H9 (cell line): ENCODE measurements at regions not wholly inside any gene's neighbourhood (a gene's known extent, or its start where the extent isn't known, plus 50 kb on each side); places are given as distances from the start of the nearest gene placed in this dataset.

Source experiments
- DNase-seq: peaks from one replicate; pipeline ENCODE4 v3.0.0-alpha.2; 2017
- H2AFZ ChIP-seq: one replicate; pipeline ENCODE4 v1.6.1; 2013; ENCODE audit warnings: mild to moderate bottlenecking, low read length, control low read depth, moderate library complexity
- H2AK5ac ChIP-seq: 2 replicates; pipeline ENCODE4 v1.6.1; 2013; ENCODE audit warnings: low read length, control low read depth, mixed read lengths; ENCODE audit not compliant: insufficient read length
- H2BK120ac ChIP-seq: one replicate; pipeline ENCODE4 v1.6.1; 2013; ENCODE audit warnings: low read depth, mild to moderate bottlenecking, low read length, control low read depth, inconsistent platforms; ENCODE audit not compliant: poor library complexity, severe bottlenecking
- H2BK12ac ChIP-seq: 2 replicates; pipeline ENCODE4 v1.6.1; 2013; ENCODE audit warnings: low read length, control low read depth, mixed read lengths, low read depth; ENCODE audit not compliant: insufficient read length
- H2BK15ac ChIP-seq: 2 replicates; pipeline ENCODE4 v1.6.1; 2013; ENCODE audit warnings: low read depth, low read length, control low read depth
- H2BK20ac ChIP-seq: one replicate; pipeline ENCODE4 v1.6.1; 2013; ENCODE audit warnings: low read depth, mild to moderate bottlenecking, low read length, control low read depth, inconsistent platforms; ENCODE audit not compliant: poor library complexity, severe bottlenecking
- H2BK5ac ChIP-seq: 2 replicates; pipeline ENCODE4 v1.6.1; 2013; ENCODE audit warnings: low read length, control low read depth, mixed read lengths; ENCODE audit not compliant: insufficient read length
- H3K14ac ChIP-seq: 2 replicates; pipeline ENCODE4 v1.6.1; 2013; ENCODE audit warnings: low read length, control low read depth; ENCODE audit not compliant: insufficient read depth
- H3K18ac ChIP-seq: 2 replicates; pipeline ENCODE4 v1.6.1; 2013; ENCODE audit warnings: low read depth, mild to moderate bottlenecking, mixed read lengths, low read length, control low read depth; ENCODE audit not compliant: insufficient read length
- H3K23ac ChIP-seq: 2 replicates; pipeline ENCODE4 v1.6.1; 2013; ENCODE audit warnings: low read length, control low read depth, mixed read lengths, low read depth; ENCODE audit not compliant: insufficient read length
- H3K23me2 ChIP-seq: 2 replicates; pipeline ENCODE4 v1.6.1; 2013; ENCODE audit warnings: low read depth, mild to moderate bottlenecking, mixed read lengths, low read length, control low read depth; ENCODE audit not compliant: insufficient read length, poor library complexity, severe bottlenecking
- H3K27ac ChIP-seq: 2 replicates; pipeline ENCODE4 v1.5.1; 2013; ENCODE audit warnings: low read length, control low read depth, mixed read lengths, low read depth; ENCODE audit not compliant: insufficient read length
- H3K27me3 ChIP-seq: 2 replicates; pipeline ENCODE4 v1.6.1; 2013; ENCODE audit warnings: low read length, control low read depth, inconsistent platforms; ENCODE audit not compliant: insufficient read depth
- H3K4ac ChIP-seq: 2 replicates; pipeline ENCODE4 v1.6.1; 2013; ENCODE audit warnings: low read depth, mild to moderate bottlenecking, control low read depth, inconsistent platforms, low read length, moderate library complexity
- H3K4me1 ChIP-seq: 2 replicates; pipeline ENCODE4 v1.6.1; 2013; ENCODE audit warnings: low read length, control low read depth, inconsistent platforms; ENCODE audit not compliant: insufficient read depth
- H3K4me2 ChIP-seq: 2 replicates; pipeline ENCODE4 v1.6.1; 2013; ENCODE audit warnings: low read length, control low read depth, mixed read lengths; ENCODE audit not compliant: insufficient read length, insufficient read depth
- H3K56ac ChIP-seq: 2 replicates; pipeline ENCODE4 v1.6.1; 2013; ENCODE audit warnings: low read depth, mild to moderate bottlenecking, mixed read lengths, low read length, control low read depth; ENCODE audit not compliant: insufficient read length
- H3K79me1 ChIP-seq: 2 replicates; pipeline ENCODE4 v1.6.1; 2013; ENCODE audit warnings: low read depth, mild to moderate bottlenecking, moderate library complexity, low read length, control low read depth, inconsistent platforms; ENCODE audit not compliant: insufficient read depth, poor library complexity, severe bottlenecking
- H3K79me2 ChIP-seq: 2 replicates; pipeline ENCODE4 v1.6.1; 2013; ENCODE audit warnings: low read length, control low read depth, inconsistent platforms; ENCODE audit not compliant: insufficient read depth
- H3K9ac ChIP-seq: 2 replicates; pipeline ENCODE4 v1.6.1; 2013; ENCODE audit warnings: low read length, control low read depth, mixed read lengths; ENCODE audit not compliant: insufficient read length; ENCODE audit errors: extremely low read depth
- H3K9me3 ChIP-seq: one replicate; pipeline ENCODE4 v1.6.1; 2013; ENCODE audit warnings: low read depth, low read length, inconsistent platforms; ENCODE audit not compliant: control insufficient read depth
- H3T11ph ChIP-seq: one replicate; pipeline ENCODE4 v1.6.1; 2013; ENCODE audit warnings: mild to moderate bottlenecking, low read length, control low read depth, inconsistent platforms
- H4K20me1 ChIP-seq: one replicate; pipeline ENCODE4 v1.6.1; 2013; ENCODE audit not compliant: control insufficient read depth, insufficient read length, insufficient read depth
- H4K5ac ChIP-seq: 2 replicates; pipeline ENCODE4 v1.6.1; 2013; ENCODE audit warnings: low read depth, mild to moderate bottlenecking, mixed read lengths, low read length, control low read depth; ENCODE audit not compliant: insufficient read length
- H4K8ac ChIP-seq: replicated peaks from 2 replicates; pipeline ENCODE4 v1.6.1; 2013; ENCODE audit warnings: low read length, control low read depth, mixed read lengths, low read depth; ENCODE audit not compliant: insufficient read length
- H4K91ac ChIP-seq: 2 replicates; pipeline ENCODE4 v1.6.1; 2013; ENCODE audit warnings: low read depth, mild to moderate bottlenecking, moderate library complexity, mixed read lengths, low read length, control low read depth; ENCODE audit not compliant: insufficient read length
- H3K27ac Mint-ChIP-seq, 3 experiments: 2 replicates in 2 of 3; 3 replicates in 1 of 3; pipeline ENCODE4 v1.8.0; 2020 to 2021; ENCODE audit warnings: mixed read lengths in 3 of 3, mild to moderate bottlenecking in 1 of 3, moderate library complexity in 1 of 3
- H3K27me3 Mint-ChIP-seq: 2 replicates; pipeline ENCODE4 v1.8.0; 2021; ENCODE audit warnings: low read depth, mild to moderate bottlenecking, moderate library complexity, mixed read lengths
- H3K36me3 Mint-ChIP-seq, 3 experiments: 2 replicates in 2 of 3; 3 replicates in 1 of 3; pipeline ENCODE4 v1.8.0; 2020 to 2021; ENCODE audit warnings: low read depth in 3 of 3, mixed read lengths in 3 of 3; ENCODE audit not compliant: insufficient read depth in 1 of 3
- H3K4me1 Mint-ChIP-seq, 2 experiments: 2 replicates each; pipeline ENCODE4 v1.8.0; 2020; ENCODE audit warnings: mixed read lengths in 2 of 2
- H3K4me3 Mint-ChIP-seq, 2 experiments: 2 replicates in 1 of 2; 3 replicates in 1 of 2; pipeline ENCODE4 v1.8.0; 2020 to 2021; ENCODE audit warnings: mild to moderate bottlenecking in 2 of 2, mixed read lengths in 2 of 2, moderate library complexity in 1 of 2
- H3K9me3 Mint-ChIP-seq, 2 experiments: 2 replicates in 1 of 2; 3 replicates in 1 of 2; pipeline ENCODE4 v1.8.0; 2020; ENCODE audit warnings: mild to moderate bottlenecking in 2 of 2, mixed read lengths in 2 of 2, moderate library complexity in 1 of 2
- WGBS: extraction: QIAGEN DNeasy Blood & Tissue Kit; methylation state at CpG from one replicate; pipeline ENCODE4 v1.1.7; 2013; ENCODE audit warnings: missing lambda C conversion rate, low lambda C conversion rate, mixed read lengths; ENCODE audit not compliant: insufficient read length; ENCODE audit errors: extremely low coverage; 5-methylcytosine and 5-hydroxymethylcytosine counted together
- TF ChIP-seq, protein P1 (sequence below): fragments of 200-600 bp; sonication (generic); conservative IDR thresholded peaks from 3 replicates; pipeline ENCODE4 v1.8.0; 2021; ENCODE audit warnings: antibody characterized with exemption, mild to moderate bottlenecking

DNA sequence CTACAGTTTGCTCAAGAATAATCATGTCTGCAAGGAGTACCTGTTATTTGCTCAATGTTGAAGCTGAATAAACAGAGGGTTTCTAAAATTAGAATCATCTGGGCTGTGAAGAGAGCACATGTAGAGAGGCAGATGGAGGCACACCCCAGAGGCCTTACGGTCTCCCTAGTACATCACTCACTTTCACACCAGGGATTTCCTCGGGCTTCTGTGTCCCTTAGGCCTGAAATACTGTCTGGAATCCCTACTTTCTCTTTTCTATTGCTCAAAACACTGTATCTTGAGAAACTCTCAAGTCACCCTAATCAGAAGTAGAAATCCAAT is 473.7 kb upstream of the ROBO2 start:
- Mint-ChIP-seq H3K4me3 (no peak overlapping the region), H3K27me3 (no peaks in the 10 kb centered on the region), H3K4me1 (peaks cover 12 to 13% of the 10 kb centered on the region in 2 experiments), H3K36me3 (no peaks in the 10 kb centered on the region), H3K27ac (no peak overlapping the region), H3K9me3 (no peaks in the 10 kb centered on the region)
- H4K91ac ChIP-seq = no peak overlapping the region
- no peaks in the 10 kb centered on the region for H4K20me1 ChIP-seq
- H3K23me2 ChIP-seq = no peaks in the 10 kb centered on the region
- H3K79me2 ChIP-seq = no peaks in the 10 kb centered on the region
- H2AK5ac ChIP-seq = no peak overlapping the region
- H2BK120ac ChIP-seq = no peak overlapping the region
- no peak overlapping the region for H3K9ac ChIP-seq
- no peak overlapping the region for H3K23ac ChIP-seq
- no peak for DNase-seq
- TF ChIP-seq, protein P1, sequence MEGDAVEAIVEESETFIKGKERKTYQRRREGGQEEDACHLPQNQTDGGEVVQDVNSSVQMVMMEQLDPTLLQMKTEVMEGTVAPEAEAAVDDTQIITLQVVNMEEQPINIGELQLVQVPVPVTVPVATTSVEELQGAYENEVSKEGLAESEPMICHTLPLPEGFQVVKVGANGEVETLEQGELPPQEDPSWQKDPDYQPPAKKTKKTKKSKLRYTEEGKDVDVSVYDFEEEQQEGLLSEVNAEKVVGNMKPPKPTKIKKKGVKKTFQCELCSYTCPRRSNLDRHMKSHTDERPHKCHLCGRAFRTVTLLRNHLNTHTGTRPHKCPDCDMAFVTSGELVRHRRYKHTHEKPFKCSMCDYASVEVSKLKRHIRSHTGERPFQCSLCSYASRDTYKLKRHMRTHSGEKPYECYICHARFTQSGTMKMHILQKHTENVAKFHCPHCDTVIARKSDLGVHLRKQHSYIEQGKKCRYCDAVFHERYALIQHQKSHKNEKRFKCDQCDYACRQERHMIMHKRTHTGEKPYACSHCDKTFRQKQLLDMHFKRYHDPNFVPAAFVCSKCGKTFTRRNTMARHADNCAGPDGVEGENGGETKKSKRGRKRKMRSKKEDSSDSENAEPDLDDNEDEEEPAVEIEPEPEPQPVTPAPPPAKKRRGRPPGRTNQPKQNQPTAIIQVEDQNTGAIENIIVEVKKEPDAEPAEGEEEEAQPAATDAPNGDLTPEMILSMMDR = no peak
- H3K79me1 ChIP-seq = no peaks in the 10 kb centered on the region
- no peak overlapping the region for H2BK20ac ChIP-seq
- no peaks in the 10 kb centered on the region; the same call in 1 of the 2 replicates for H3K4me1 ChIP-seq
- H4K8ac ChIP-seq = no peak overlapping the region
- H3K9me3 ChIP-seq = no peaks in the 10 kb centered on the region
- no peak overlapping the region for H4K5ac ChIP-seq
- H3K14ac ChIP-seq = no peak overlapping the region
- WGBS = no CpG with 5 or more reads among the region's 2 CpGs
- H2BK15ac ChIP-seq = no peak overlapping the region
- H2BK12ac ChIP-seq = no peak overlapping the region
- H2BK5ac ChIP-seq = no peak overlapping the region
- no peak overlapping the region for H3K4ac ChIP-seq
- no peak overlapping the region for H2AFZ ChIP-seq
- no peak overlapping the region for H3K27ac ChIP-seq
- no peaks in the 10 kb centered on the region for H3K27me3 ChIP-seq
- H3T11ph ChIP-seq = no peak overlapping the region
- H3K4me2 ChIP-seq = no peak overlapping the region
- no peak overlapping the region for H3K56ac ChIP-seq
- H3K18ac ChIP-seq = no peak overlapping the region
